Stomach (tissue), 4 donors: ENCODE measurements at regions not wholly inside any gene's neighbourhood (a gene's known extent, or its start where the extent isn't known, plus 50 kb on each side); places are given as distances from the start of the nearest gene placed in this dataset.

Experiments
- CTCF ChIP-seq, 7 experiments: fragments of 450-650 bp in 4 of 7; fragments of 200-600 bp in 3 of 7; sonication (generic) in 3 of 7; IDR thresholded peaks; one replicate each; pipeline ENCODE4 v1.5.1; 2016 to 2019; ENCODE audit warnings: antibody characterized with exemption in 7 of 7, control low read depth in 2 of 7, mild to moderate bottlenecking in 1 of 7
- EP300 ChIP-seq: sonication (generic); formaldehyde crosslinking; IDR thresholded peaks from one replicate; pipeline ENCODE4 v1.6.1; 2017; ENCODE audit warnings: antibody characterized with exemption
- POLR2A ChIP-seq, 4 donors: fragments of 450-650 bp; IDR thresholded peaks; one replicate each; pipeline ENCODE4 v1.6.1; 2016; ENCODE audit warnings: antibody characterized with exemption in 4 of 4, control low read depth in 2 of 4, mild to moderate bottlenecking in 1 of 4, moderate library complexity in 1 of 4

- no peak for TF ChIP-seq EP300
- no peak for TF ChIP-seq POLR2A (IDR thresholded peaks at IDR 0.05)
- TF ChIP-seq CTCF (IDR thresholded peaks at IDR 0.05) = no peak
These were observed 244.6 kb upstream of the ANO3 start for GRCh38 chr11:26087120-26087935.
